ENCODE measurements at regions not wholly inside any gene's neighbourhood (a gene's known extent, or its start where the extent isn't known, plus 50 kb on each side); places are given as distances from the start of the nearest gene placed in this dataset.

- no peak overlapping the region for H3K27ac ChIP-seq (ENCODE audit: low read depth in 1 of 2, low read length in 2 of 2)
- TF ChIP-seq JUND (IDR thresholded peaks at IDR 0.05) (no peak), HNF4G (IDR thresholded peaks at IDR 0.05) (no peak), TAF1 (conservative IDR thresholded peaks at IDR 0.05) (no peak), FOXA1 (IDR thresholded peaks at IDR 0.05) (no peak), HNF4A (conservative IDR thresholded peaks at IDR 0.05) (no peak), CTCF (IDR thresholded peaks at IDR 0.05; ENCODE audit: low read depth, low read length, missing input control) (no peak), RAD21 (IDR thresholded peaks at IDR 0.05) (no peak), SP1 (IDR thresholded peaks at IDR 0.05) (no peak)
- no peaks in the 10 kb centered on the region for H3K4me1 ChIP-seq (ENCODE audit: control insufficient read depth in 4 of 4, insufficient read depth in 4 of 4, low read length in 3 of 4)
- no peaks in the 10 kb centered on the region for H3K9me3 ChIP-seq (ENCODE audit: control insufficient read depth in 4 of 4, low read length in 3 of 4)
- DNase-seq (ENCODE audit: low spot score): no peak
- WGBS: 78% methylated on average over 12 of the region's 12 CpGs
- H3K4me3 ChIP-seq (ENCODE audit: low read depth in 1 of 3, low read length in 3 of 3): no peak overlapping the region
- no peak overlapping the region for H3K9ac ChIP-seq (ENCODE audit: low read depth in 1 of 2, low read length in 2 of 2)
- no peaks in the 10 kb centered on the region for H3K36me3 ChIP-seq (ENCODE audit: control insufficient read depth in 4 of 4, insufficient read depth in 3 of 4, low read depth in 1 of 4, low read length in 3 of 4)
- no peaks in the 10 kb centered on the region for H3K27me3 ChIP-seq (ENCODE audit: control insufficient read depth in 4 of 4, insufficient read depth in 4 of 4, low read length in 3 of 4)
Observed at GRCh38 chr13:23992781-23993679, 95.7 kb upstream of the C1QTNF9B start.

- DNase-seq (ENCODE audit: low spot score): no peak
- H3K36me3 ChIP-seq (ENCODE audit: control insufficient read depth in 4 of 4, insufficient read depth in 3 of 4, low read depth in 1 of 4, low read length in 3 of 4): no peaks in the 10 kb centered on the region
- no peaks in the 10 kb centered on the region for H3K9me3 ChIP-seq (ENCODE audit: control insufficient read depth in 4 of 4, low read length in 3 of 4)
- no peaks in the 10 kb centered on the region for H3K4me1 ChIP-seq (ENCODE audit: control insufficient read depth in 4 of 4, insufficient read depth in 4 of 4, low read length in 3 of 4)
- no peak for TF ChIP-seq HNF4G (IDR thresholded peaks at IDR 0.05)
- TF ChIP-seq FOXA1 (IDR thresholded peaks at IDR 0.05): no peak
- no peak for TF ChIP-seq NR2F2 (IDR thresholded peaks at IDR 0.05)
- TF ChIP-seq FOXA2 (IDR thresholded peaks at IDR 0.05): no peak
- TF ChIP-seq TAF1 (conservative IDR thresholded peaks at IDR 0.05): no peak
- no peak for TF ChIP-seq CTCF (IDR thresholded peaks at IDR 0.05; ENCODE audit: low read depth, low read length, missing input control)
- TF ChIP-seq RXRA (IDR thresholded peaks at IDR 0.05): no peak
- no peak for TF ChIP-seq RAD21 (IDR thresholded peaks at IDR 0.05)
- TF ChIP-seq JUND (IDR thresholded peaks at IDR 0.05): no peak
- no peak for TF ChIP-seq SP1 (IDR thresholded peaks at IDR 0.05)
- TF ChIP-seq YY1 (IDR thresholded peaks at IDR 0.05): no peak
- no peak for TF ChIP-seq HNF4A (conservative IDR thresholded peaks at IDR 0.05)
- H3K9ac ChIP-seq (ENCODE audit: low read depth in 1 of 2, low read length in 2 of 2): no peak overlapping the region
- H3K27ac ChIP-seq (ENCODE audit: low read depth in 1 of 2, low read length in 2 of 2): no peak overlapping the region
- 96% methylated on average over 1 of the region's 1 CpG for WGBS
- no peak overlapping the region for H3K4me3 ChIP-seq (ENCODE audit: low read depth in 1 of 3, low read length in 3 of 3)
- H3K27me3 ChIP-seq (ENCODE audit: control insufficient read depth in 4 of 4, insufficient read depth in 4 of 4, low read length in 3 of 4): no peaks in the 10 kb centered on the region
Observed at GRCh38 chr13:23993680-23993985, 96.3 kb upstream of the C1QTNF9B start.
